GM18520 (cell line): ENCODE measurements at regions not wholly inside any gene's neighbourhood (a gene's known extent, or its start where the extent isn't known, plus 50 kb on each side); places are given as distances from the start of the nearest gene placed in this dataset.

Experiments used
- ATAC-seq: cut with Tn5 transposase; IDR thresholded peaks from one replicate; pipeline ENCODE4 v1.9.1; 2021; ENCODE audit not compliant: unreplicated experiment

DNA sequence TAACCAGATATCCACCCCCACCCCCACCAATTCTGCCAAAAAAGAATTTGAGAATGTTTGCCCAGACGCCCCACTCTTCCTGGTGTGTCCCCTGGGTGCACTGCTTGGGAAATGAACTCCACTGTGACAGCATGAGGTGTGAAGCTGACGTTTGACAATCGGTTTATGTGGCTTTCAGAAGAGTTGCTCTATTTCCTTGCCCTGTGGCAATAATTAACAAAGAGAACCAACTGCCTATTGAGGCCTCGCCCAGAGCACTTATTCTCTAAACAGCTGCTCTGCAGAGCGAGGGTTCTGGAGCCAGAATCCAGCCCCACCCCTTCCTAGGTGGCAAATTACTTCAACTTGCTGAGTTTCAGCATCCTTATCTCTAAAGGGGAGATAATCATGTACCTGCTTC, 115.8 kb upstream of the SIX3 start:
- peak; percentile 72 for ATAC-seq

DNA sequence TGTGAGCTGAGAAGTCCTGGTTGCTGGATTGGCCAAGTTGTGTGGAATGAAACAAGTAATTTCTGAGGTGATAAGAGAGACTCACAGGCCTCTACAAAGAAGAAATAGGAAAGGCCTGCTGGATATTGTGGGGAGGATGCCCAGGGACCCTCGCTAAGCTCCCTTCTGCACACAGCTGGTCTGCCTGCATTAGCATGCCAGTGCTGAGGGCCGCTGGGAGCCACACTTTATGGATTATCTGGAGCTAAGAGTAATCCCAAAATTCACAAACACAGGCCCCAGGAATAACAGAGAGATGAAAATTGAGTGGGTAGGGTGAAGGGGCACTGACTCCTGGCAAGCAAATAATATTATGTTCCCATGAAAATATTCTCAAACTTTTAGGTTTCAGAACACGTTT, 114.9 kb upstream of the SIX3 start:
- ATAC-seq = no peak

DNA sequence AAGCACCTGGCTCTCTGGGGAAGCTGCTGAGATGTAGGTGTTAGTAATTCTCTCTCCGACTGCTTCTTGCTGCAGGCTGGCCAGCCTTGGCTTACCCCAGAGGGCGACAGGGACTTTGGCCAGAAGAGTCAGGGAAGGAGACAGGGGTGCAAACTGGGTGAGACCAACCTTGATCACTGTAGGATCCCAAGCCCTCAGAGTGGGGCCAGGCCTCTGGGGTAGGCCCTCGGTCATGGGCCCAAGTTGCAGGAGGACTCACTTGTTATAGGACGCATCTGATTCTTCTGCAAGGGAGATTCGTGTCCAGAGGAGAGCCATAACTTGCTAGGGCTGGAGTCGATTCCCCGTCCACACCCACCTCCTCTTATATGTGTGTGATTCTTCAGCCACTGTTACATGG, 111.7 kb upstream of the SIX3 start:
- ATAC-seq = no peak

DNA sequence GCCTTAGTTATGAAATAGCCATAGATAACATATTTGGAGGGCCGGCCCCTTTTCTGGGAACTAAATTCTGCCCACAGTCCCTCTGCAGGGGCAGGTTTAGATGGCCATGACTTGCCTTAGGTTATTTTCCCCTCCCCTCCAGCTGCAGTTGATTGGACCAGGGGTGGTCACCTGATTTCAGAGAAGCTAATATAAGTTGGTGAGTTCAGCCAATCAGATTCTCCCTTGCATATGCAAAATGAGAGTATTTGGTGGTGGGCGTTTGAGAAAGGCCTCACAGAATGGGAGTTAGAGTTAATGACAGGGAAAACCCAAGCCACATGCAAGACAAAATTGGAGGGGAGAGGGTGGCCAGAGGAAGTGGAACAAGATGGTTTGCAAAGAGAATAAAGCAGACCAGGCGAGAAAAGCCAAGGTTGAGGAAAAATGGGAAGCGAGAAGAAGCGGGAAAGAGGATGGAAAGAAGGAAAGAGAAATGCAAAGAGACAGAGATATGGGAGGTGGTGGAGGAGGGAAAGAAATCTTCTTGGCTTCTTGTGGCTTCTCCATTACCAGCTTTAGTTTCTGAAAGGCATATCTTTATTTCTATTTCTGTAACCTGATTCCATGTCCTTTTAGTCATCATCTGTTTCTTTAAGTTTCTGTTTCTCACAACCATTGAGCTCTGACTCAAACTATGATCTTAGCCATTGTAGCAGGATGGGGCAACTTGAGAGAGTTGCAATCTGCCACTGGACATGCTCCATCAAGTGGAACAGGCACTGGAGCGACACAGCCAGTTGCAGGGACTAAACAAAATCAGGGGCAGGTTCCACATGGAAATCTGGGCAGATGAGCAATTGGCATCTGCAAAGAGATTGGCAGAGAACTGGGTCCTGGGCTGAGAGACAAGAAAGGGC, 108.1 kb upstream of the SIX3 start:
- ATAC-seq = peak; percentile 39

DNA sequence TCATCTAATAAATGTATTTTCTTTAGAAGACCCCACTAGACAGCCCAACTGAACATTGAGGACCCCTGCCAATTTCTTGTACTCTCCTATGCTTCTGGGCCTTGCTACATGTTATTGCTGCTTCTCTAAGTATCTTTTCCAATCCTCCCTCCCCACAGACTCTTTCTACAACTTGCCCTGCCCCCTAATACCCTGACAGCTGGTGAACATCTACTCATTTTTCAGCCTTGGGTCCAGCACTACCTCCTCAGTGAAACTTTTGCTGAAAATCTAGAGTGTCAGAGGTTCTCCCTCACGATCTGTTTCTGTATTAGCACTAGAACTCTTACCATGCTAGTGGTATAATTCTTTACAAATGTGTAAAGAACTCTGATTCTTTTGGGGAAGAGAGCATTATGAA, 106.8 kb upstream of the SIX3 start:
- no peak for ATAC-seq

DNA sequence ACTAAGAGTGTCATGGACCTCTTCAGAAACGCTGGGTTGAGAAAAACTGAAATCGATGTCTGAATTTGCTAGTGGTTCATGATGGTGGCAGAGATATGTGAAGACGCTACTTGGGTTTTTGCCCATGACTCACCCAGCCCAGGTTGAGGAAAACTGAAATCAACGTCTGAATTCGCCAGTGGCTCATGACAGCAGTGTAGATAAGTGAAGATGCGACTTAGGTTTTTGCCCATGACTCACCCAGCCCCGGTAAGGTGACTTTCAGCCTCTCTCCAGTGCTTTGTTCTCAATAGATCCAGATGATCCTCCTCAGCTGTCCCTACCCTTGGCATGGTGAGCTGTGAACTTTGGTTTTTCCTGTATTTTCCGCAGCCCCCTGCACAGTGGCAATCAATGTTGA, 105.3 kb upstream of the SIX3 start:
- ATAC-seq = peak; percentile 54

DNA sequence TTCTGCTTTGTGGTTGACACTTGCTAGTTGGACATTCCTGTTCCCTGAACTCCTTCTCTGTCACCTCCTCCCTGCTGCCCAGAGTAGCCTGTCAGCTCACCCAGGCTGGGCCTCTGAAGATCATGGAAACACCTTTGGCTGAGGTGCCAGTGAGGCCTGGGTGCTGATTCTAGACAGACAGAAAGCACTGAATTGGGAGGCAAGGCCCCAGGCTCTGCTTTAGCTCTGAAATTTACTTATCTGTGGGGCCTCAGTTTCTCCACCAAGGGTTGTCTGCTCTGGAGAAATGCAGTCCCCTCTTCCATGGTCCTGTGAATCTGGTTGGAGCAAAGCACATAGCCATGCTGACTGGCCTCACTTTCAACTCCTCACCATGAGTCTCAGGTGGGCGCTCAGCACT, 104.6 kb upstream of the SIX3 start:
- no peak for ATAC-seq

DNA sequence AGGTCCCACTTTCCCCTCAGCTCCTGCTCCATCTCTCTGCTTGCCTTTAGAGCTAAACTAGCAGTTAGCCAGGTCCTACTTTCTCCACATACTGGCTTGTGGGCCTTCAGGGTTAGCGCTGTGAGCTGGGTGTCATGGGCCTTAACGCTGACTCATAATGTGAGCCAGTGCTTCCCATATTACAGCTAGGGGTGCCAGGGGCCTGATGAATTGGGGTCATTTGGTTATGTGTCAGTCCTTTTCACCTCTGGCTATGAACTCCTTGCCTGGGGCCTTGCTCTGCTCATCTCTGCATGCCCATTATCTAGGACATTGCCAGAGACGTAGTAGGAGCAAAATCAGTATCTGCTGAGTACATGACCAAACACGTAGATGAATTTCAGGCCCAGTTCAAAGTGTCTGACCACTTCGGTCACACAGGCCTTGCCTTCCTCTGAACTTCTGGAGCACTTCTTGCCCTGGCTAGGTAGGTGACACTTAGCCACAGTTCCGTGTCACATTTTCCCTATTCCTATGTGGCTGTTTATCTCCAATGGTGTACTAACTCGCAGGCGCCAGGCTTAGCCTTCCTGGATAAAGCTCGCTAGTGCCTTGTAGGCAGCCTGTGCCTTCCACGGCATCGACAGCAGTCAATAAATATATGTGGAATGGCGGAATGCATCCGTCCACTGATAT, 103.2 kb upstream of the SIX3 start:
- no peak for ATAC-seq

DNA sequence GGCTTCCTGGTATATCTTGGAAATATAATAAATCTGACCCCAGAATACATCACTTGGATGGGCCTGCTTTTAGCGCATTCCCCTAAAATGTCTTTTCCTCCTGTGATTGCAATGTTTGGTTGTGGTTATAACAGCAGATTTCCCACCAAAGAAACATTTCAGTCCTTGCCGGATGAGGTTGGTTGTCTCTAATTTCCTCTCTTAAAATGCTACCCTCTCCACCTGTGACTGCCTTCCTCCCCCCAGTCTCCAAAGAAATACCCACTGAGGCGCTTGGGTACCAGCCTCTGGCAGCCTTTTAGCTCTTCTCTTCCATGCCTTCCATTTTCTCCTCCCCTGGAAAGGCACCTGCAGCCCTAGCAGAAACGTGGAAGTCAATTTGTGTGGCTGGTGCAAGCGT, 102.1 kb upstream of the SIX3 start:
- no peak for ATAC-seq

DNA sequence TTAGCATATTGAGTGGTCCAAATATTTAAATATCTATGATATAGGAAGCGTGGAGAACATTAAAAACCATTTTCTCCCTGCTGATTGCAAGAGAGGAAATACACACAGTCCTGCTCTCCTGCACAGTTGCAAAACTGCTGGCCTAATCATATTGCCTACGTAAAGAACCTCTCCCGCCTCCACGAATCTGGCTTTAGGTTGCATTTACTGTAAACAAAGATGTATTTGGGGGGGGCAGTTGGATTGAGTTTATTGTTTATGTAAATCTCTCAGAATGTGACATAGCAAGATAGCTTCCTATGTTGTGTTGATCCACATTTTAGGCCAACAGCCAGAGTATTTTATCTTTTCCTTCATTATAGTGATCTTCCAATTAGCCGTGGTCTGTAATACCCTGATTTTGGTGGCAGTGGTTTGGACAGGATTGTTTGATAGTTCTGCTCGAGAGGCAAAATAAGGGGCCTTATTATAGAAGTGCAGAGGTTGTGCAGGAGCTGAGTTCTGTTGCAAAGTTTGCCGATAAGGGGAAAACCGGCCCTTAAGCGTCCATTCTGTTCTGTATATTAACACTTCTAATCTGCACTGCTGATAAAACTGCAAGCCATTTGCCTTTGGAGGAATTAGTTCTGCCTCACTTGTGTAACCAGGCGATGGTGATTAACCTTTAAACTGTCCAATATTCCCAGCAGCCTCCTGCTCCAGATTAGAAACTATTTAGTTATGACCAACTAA, 101.6 kb upstream of the SIX3 start:
- ATAC-seq = no peak

DNA sequence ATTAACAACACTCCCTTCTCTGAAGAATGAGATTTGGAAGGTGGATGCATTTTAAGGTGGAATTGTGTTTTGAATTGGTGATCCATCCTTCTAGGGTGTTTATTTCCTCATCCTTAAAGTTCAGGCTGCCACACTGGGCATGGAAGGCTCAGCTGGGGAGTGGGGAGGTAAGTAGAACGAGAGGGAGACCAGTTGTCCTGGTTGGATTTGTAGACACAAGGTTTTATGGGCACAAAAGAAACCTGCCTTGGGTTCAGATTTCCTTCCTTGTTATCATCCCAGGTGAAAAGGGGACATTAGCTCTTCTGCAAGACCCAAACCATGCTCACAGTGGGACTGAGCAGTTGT, 101.0 kb upstream of the SIX3 start:
- no peak for ATAC-seq

DNA sequence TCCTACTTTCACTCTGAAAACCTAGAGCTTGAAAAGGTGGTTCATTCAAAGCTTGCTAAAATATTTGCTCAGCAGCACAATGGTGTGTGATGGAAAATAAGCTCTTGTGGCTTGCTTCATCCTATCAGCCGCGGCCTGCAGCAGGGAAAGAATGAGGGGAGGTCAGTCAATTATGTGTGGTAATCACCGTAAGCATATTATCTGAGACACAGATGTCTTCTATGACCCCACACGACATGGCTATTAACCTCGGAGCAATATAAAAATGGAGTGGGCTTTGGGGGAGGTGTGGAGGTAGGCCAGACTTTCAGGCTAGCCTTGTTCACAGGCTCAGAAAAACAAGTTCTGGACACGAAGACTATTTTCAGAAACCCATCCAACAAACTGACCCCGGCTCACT, 98.4 kb upstream of the SIX3 start:
- no peak for ATAC-seq

DNA sequence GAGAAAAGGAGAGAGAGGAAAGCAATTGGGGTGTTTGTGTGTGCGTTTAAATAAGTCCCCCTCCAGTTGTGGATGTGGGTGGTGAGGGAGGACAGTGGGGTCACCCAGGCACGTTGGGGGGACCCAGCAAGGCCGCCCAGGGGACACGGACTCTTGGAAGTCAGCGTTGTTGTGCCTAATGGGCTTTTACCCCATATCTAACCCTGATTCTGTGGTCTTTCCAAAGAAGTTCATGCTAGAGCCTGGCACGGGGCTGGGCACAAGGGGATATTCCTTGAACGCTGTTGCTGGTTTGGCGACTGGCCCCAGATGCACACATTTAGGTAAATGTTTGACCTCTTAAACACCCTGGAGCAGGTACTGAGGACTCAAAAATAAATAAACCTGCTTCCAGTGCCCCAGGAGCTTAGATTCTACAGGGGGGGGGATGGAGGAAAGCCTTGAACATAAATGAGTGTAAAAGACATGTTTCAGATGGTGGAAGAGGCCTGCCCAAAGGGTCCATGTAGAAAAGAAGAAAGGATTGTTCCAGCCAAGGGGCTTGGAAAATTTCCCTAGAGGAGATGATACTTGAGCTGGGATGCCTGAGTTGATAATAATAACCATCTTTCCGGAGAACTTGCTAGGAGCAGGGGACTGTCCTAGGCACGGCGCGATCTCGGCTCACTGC, 97.7 kb upstream of the SIX3 start:
- no peak for ATAC-seq

DNA sequence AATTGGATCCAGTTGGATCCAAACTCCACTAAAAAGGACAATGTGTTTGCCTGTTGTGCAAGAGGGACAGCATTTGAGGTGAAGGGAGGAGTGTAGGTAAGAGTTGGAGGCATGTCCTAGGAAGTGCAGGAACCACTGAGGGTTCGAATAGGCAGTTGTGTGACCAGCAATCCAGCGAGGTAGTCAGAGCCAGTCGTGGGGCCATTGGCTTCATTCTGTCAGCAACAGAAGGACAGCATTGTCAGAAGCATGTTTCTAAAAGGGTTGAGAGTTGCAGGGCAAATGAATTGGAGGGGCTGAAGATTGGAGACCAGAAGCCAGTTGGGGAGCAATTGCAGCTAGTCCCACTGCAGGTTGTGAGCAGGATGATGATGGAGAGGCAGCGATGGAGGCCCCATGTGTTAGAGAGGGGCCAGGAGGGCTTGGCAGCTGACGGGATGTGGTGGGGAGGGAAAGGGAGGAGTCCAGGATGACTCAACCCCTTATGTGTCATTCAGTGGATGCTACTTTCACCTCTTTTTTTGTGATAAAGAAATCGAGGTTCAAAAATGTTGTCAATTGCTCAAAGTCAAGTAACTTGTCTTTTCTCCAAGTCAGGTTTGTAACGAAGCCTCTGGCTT, 96.7 kb upstream of the SIX3 start:
- ATAC-seq = no peak

DNA sequence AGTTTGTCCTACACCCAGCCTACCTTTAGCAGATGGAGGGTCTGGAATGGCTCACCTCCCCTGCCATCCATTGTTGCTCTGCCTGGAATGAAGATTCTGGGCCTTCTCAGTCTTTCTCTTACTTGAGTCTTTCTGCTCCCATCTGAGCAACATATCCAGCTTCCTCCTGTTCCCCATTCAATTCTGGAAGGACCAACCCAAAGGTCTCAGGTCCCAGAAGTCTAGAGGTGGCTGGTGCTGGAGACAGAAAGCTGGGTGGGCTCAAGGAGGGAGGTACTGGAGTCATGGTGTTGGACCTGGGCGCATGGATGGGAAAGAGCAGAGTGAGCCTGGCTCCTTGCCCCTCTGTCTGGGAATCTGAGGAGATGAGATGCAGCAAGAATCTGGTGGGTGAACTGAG, 93.5 kb upstream of the SIX3 start:
- ATAC-seq = no peak

DNA sequence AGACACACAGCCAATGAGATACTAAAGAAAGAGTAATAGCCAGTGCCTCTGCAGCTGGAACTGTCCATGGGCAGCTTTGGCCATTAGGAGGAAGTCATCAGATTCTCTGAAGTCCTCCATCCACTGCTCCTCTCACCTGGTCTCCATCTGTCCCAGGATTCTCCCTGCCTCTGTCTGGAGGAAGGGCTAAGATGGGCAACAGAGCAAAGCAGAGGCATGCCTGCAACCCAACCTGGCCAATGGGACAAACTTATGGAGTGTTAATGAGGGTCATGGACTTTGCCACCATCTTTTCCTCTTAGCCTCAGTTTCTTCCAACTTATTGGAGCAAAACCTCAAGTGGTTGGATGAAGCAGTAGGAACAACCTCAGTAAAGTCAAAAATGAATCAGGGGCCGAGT, 91.5 kb upstream of the SIX3 start:
- no peak for ATAC-seq

DNA sequence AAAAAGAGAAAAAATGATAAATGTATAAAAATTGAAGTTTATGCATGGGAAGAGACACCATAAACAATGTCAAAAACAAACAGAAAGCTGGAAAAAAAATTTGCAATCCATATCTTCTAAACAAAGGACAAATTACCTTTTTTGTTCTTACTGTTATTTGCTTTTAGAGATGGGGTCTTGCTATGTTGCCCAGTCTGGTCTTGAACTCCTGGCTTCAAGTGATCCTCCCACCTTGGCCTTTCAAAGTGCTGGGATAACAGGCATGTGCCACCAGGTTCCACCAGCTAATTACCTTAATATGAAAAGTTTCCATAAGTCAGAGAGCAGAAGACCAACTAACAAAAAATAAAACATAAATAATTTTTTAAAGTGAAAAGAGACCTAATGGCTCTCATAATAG, 90.0 kb upstream of the SIX3 start:
- ATAC-seq = no peak

DNA sequence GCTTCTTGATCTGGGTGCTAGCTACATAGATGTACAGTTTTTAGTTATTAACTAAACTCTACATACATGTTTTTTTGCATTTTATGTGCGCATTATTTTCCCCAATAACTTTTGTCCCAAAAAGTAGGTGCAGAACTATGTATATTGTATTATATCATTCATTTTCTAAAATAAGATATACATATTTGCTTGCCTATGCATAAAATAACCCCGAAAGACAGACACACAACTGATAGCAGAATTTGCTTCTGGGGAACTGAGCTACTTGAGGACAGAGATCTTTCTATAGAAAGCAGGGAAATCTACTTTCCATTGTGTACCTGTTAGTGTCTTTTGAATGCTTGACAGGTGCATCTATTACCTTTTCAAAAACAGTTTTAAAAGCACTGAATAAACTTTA, 88.9 kb upstream of the SIX3 start:
- no peak for ATAC-seq

DNA sequence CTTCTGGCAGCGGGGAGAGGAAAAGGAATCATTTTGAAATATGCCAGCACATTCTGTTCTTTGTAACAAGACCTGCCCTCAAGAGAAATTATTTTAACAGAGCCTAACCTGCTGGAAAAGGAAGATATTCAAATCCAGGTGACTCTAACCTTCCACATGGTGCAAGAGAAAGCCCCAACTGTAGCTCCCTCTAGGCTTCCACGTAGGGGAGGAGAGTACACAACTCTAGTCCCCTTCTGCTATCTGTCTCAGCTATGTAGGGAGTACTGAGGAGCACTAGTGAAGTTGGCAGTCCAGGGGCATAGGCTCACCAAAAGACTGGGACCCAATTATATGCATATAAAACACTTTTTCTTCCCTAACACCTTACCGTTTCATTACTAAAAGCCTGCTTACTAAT, 82.2 kb upstream of the SIX3 start:
- ATAC-seq = no peak

DNA sequence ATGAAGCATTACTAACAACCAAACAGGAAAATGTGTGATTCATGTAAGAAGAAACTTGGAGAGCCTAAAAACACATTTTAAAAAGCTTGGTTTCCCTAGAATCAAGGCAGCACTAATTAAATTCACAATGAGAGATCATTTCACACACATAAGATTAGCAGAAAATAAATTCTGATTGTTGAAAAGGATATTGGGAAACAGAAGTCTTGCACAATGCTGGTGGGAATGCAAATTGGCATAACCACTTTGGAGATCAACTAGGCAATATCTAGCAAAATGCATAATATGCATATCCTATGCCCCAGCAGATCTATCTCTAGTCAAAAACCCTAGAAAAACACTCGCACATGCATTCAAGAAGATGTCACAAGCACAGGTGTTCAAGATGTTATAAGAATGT, 75.3 kb upstream of the SIX3 start:
- ATAC-seq = no peak

DNA sequence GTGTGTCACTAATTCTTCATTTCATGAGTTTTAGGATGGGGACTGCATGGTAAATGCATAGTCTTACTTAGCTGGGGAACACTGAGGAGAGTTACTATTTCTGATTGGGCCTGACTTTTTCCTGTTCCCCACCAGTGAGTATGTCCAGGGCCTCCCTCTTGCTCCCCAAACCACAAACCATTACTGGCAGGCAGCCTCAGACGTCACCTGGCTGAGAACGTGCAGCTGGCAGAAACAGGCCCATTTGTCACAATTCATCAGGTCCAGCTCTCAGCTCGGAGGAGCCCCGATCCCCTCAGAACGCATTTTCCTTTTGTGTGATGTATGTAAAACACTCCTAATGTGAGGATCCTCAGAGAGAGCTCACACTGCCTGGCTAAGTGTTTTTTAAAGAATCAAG, 71.7 kb upstream of the SIX3 start:
- ATAC-seq = no peak
